ENCODE measurements at regions not wholly inside any gene's neighbourhood (a gene's known extent, or its start where the extent isn't known, plus 50 kb on each side); places are given as distances from the start of the nearest gene placed in this dataset.

- no peaks in the 10 kb centered on the region for H3K4me1 ChIP-seq
- no peak for TF ChIP-seq CTCF (IDR thresholded peaks at IDR 0.05)
- TF ChIP-seq POLR2A (IDR thresholded peaks at IDR 0.05), result no peak
- no peak overlapping the region for H3K4me3 ChIP-seq
- DNase-seq, result no peak
- H3K36me3 ChIP-seq (ENCODE audit: low read depth, missing control alignments), result no peaks in the 10 kb centered on the region
- H3K9me3 ChIP-seq, result no peaks in the 10 kb centered on the region
- H3K27me3 ChIP-seq, result no peaks in the 10 kb centered on the region
- 75 to 82% methylated on average over 3 of the region's 3 CpGs for WGBS, 2 donors
- intact Hi-C loops (cut with DNase I; ENCODE audit: low total_unique reads), result no loop called here
- no peak overlapping the region for H3K27ac ChIP-seq
Measured at GRCh38 chr13:109293166-109293565, 493.2 kb downstream of the IRS2 start.

- TF ChIP-seq POLR2A (IDR thresholded peaks at IDR 0.05) (no peak), CTCF (IDR thresholded peaks at IDR 0.05) (no peak)
- H3K27me3 ChIP-seq, result no peaks in the 10 kb centered on the region
- no peak for DNase-seq
- no peaks in the 10 kb centered on the region for H3K36me3 ChIP-seq (ENCODE audit: low read depth, missing control alignments)
- WGBS, 2 donors, result 64 to 79% methylated on average over 6 of the region's 6 CpGs
- no peaks in the 10 kb centered on the region for H3K4me1 ChIP-seq
- intact Hi-C loops (cut with DNase I; ENCODE audit: low total_unique reads), result no loop called here
- H3K27ac ChIP-seq, result no peak overlapping the region
- H3K9me3 ChIP-seq, result no peaks in the 10 kb centered on the region
- no peak overlapping the region for H3K4me3 ChIP-seq
Measured at GRCh38 chr13:109288151-109288709, 498.2 kb downstream of the IRS2 start.

DNA sequence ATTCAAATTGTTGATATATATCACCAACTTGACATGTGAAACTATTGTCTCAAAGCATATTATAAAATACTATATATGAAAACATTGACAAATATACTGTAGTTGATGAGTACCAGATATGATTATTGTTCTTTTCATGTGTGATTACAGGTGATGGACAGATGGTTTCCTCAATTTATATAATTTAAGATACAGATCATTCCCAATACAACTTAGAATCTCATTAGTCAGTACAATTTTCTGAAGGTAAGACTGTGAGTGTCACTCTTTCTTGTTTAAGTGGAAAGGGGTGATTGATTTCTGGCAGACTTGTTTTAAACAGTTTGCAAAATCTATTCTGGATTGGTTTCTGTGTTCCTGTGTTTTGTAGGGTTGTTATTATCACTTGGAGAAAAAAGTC, 498.8 kb downstream of the IRS2 start:
- intact Hi-C loops (cut with DNase I; ENCODE audit: low total_unique reads), result no loop called here
- no peak for DNase-seq
- Histone ChIP-seq H3K4me1 (no peaks in the 10 kb centered on the region), H3K36me3 (ENCODE audit: low read depth, missing control alignments) (no peaks in the 10 kb centered on the region), H3K27ac (no peak overlapping the region), H3K4me3 (no peak overlapping the region), H3K27me3 (no peaks in the 10 kb centered on the region), H3K9me3 (no peaks in the 10 kb centered on the region)
- TF ChIP-seq POLR2A (IDR thresholded peaks at IDR 0.05), result no peak
- no peak for TF ChIP-seq CTCF (IDR thresholded peaks at IDR 0.05)

DNA sequence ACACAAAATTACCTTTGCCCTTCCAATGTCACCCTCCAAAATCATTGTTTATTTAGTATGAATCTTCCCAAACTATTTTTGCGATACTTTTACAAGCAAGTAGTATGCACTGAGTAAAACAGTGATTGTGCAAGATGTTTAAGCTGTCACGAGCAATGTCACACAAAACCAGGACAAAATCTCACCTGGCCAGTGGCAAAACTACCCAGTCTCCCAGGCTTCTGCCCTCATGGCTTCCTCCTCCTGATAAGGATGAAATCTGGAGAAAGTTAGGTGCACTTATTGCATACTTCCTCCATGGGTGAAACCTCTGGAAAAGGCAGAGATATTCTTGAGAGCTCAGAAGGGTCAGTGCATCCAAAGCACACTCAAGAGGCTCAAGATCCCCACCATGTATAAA, 500.8 kb downstream of the IRS2 start:
- no peak for TF ChIP-seq POLR2A (IDR thresholded peaks at IDR 0.05)
- H3K4me1 ChIP-seq, result no peaks in the 10 kb centered on the region
- intact Hi-C loops (cut with DNase I; ENCODE audit: low total_unique reads), result no loop called here
- WGBS, 2 donors, result 94 to 96% methylated on average over 2 of the region's 2 CpGs
- no peak overlapping the region for H3K27ac ChIP-seq
- DNase-seq, result no peak
- H3K4me3 ChIP-seq, result no peak overlapping the region
- no peaks in the 10 kb centered on the region for H3K36me3 ChIP-seq (ENCODE audit: low read depth, missing control alignments)
- H3K9me3 ChIP-seq, result no peaks in the 10 kb centered on the region
- no peaks in the 10 kb centered on the region for H3K27me3 ChIP-seq

DNA sequence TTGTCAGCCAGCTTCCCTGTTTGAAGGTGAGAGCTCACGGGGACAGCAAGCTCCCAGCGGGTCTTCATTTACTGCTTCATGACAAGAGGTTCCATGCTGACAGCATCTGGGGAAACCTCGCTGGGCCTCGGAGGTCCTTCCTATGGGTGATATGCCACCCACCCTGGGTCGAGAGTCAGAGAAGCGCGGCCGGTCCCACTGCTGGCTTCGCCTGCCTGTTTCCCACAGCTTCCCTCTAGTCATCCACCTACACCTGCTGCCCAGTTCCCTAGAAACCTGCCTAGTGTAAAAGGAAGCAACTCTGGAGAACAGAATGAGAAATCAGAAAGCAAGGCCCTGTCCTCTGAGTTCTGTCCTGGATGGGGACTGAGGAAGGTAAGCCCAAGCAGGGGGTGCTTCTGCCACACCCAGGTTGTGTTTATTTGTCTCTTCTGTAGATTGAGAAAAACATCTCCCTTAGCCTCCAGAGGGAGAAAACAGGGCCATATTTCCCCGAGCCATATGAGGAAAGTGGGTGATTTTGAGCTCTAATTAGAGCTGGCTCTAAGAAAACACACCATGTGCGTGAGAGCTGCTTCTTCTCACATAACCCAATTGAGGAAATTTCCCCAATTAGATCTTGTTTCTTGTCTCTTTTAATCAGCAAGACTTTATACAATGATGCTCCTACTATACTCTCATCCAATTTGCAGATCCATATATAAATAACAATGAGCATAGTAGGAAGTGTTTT, 504.3 kb downstream of the IRS2 start:
- no peaks in the 10 kb centered on the region for H3K9me3 ChIP-seq
- no peaks in the 10 kb centered on the region for H3K27me3 ChIP-seq
- intact Hi-C loops (cut with DNase I; ENCODE audit: low total_unique reads), result no loop called here
- H3K27ac ChIP-seq, result no peak overlapping the region
- H3K36me3 ChIP-seq (ENCODE audit: low read depth, missing control alignments), result no peaks in the 10 kb centered on the region
- no peaks in the 10 kb centered on the region for H3K4me1 ChIP-seq
- no peak overlapping the region for H3K4me3 ChIP-seq
- DNase-seq, result no peak
- TF ChIP-seq CTCF (IDR thresholded peaks at IDR 0.05) (no peak), POLR2A (IDR thresholded peaks at IDR 0.05) (no peak)
- WGBS, 2 donors, result 90 to 97% methylated on average over 10 to 11 of the region's 11 CpGs
